ENCODE measurements at regions not wholly inside any gene's neighbourhood (a gene's known extent, or its start where the extent isn't known, plus 50 kb on each side); places are given as distances from the start of the nearest gene placed in this dataset.

DNA sequence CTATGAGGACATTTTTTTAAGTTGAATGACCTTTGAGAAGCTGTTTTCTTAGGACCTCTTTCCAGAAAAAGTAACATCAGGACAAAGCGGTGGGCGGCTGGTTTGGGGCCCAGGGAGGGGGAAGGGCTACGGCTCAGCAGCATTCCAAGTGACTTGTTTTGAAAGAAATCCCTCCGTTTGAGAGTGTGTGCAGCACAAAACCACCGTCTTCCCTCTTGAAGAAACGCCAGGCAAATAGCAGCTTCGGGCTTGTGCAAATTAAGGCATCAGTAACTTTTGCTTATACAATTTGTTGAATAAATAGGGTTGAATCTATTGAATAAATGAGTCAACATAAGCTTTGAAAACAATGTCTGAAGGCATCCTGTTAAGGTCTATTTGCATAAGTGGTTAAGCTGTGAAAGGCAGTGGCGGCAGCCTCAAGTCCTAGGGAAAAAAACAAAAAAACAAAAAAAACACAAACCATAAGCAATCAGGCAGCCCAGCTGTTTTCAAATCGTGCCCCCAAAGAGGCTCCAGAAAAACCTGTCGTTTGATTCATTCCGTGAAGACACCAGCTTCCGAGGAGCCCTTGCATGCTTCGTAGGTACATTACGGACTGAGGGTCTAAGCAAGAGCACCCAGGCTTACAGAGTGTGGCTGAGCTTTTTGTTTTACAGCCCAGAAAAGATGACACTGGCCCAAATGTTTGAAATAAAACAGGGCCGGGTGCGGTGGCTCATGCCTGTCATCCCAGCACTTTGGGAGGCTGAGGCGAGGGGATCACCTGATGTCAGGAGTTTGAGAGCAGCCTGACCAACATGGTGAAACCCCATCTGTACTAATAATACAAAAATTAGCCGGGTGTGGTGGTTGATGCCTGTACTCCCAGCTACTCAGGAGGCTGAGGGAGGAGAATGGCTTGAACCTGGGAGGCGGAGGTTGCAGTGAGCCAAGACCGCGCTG, 103.7 kb downstream of the CRLF2 start (continued):
- TF ChIP-seq EGR1 (IDR thresholded peaks at IDR 0.05; ENCODE audit: borderline replicate concordance, low read depth, low read length): 0 out of 2 replicates have a peak, but pooled peaks have one; percentile 31
- TF ChIP-seq RAD21 (IDR thresholded peaks at IDR 0.05 in 1 of 2, conservative IDR thresholded peaks at IDR 0.05 in 1 of 2; ENCODE audit: low read depth in 2 of 2, low read length in 2 of 2): peak in 1 of 2 experiments; percentile 6; a peak in 1 of 4 replicates
- TF ChIP-seq SUZ12 (IDR thresholded peaks at IDR 0.05; ENCODE audit: low read length): no peak
- TF ChIP-seq ATF3 (IDR thresholded peaks at IDR 0.05; ENCODE audit: insufficient read depth, low read depth, low read length): no peak
- TF ChIP-seq HDAC6 (IDR thresholded peaks at IDR 0.05; ENCODE audit: low read depth, low read length): no peak
- no peak for TF ChIP-seq EZH2 (IDR thresholded peaks at IDR 0.05; ENCODE audit: low read depth, low read length, severe bottlenecking)
- no peak for TF ChIP-seq BACH1 (IDR thresholded peaks at IDR 0.05; ENCODE audit: low read length)
- TF ChIP-seq, protein P1, sequence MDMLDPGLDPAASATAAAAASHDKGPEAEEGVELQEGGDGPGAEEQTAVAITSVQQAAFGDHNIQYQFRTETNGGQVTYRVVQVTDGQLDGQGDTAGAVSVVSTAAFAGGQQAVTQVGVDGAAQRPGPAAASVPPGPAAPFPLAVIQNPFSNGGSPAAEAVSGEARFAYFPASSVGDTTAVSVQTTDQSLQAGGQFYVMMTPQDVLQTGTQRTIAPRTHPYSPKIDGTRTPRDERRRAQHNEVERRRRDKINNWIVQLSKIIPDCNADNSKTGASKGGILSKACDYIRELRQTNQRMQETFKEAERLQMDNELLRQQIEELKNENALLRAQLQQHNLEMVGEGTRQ (IDR thresholded peaks at IDR 0.05; ENCODE audit: low read length): no peak
- no peak for TF ChIP-seq YY1 (IDR thresholded peaks at IDR 0.05; ENCODE audit: low read depth, low read length)
- TF ChIP-seq TAF1 (IDR thresholded peaks at IDR 0.05; ENCODE audit: low read depth, low read length): 0 out of 2 replicates have a peak, but pooled peaks have one; percentile 30
- no peak for TF ChIP-seq CBX8 (IDR thresholded peaks at IDR 0.05; ENCODE audit: borderline replicate concordance, low read depth, low read length)
- no peak for TF ChIP-seq SIX5 (IDR thresholded peaks at IDR 0.05; ENCODE audit: low read depth, low read length)
- no peak for TF ChIP-seq TAF7 (optimal IDR thresholded peaks at IDR 0.05; ENCODE audit: borderline replicate concordance, low read depth, low read length)
- no peak for TF ChIP-seq TCF12 (IDR thresholded peaks at IDR 0.05; ENCODE audit: low read depth, low read length)
- TF ChIP-seq TEAD4 (IDR thresholded peaks at IDR 0.05; ENCODE audit: low read depth, low read length): peak; percentile 63
- no peak for TF ChIP-seq JUN (IDR thresholded peaks at IDR 0.05; ENCODE audit: low read depth, low read length)
- no peak for TF ChIP-seq RFX5 (IDR thresholded peaks at IDR 0.05; ENCODE audit: borderline replicate concordance, low read depth, low read length)
- no peak for TF ChIP-seq GABPA (IDR thresholded peaks at IDR 0.05; ENCODE audit: borderline replicate concordance, insufficient read depth, low read length)
- no peak for TF ChIP-seq RXRA (IDR thresholded peaks at IDR 0.05; ENCODE audit: insufficient read depth, low read depth, low read length)
- no peak for TF ChIP-seq SP4 (IDR thresholded peaks at IDR 0.05; ENCODE audit: low read length)
- TF ChIP-seq EP300 (IDR thresholded peaks at IDR 0.05; ENCODE audit: borderline replicate concordance in 1 of 2, low read depth in 2 of 2, low read length in 2 of 2): no peak
- TF ChIP-seq POU5F1 (IDR thresholded peaks at IDR 0.05; ENCODE audit: low read depth, low read length): no peak

All from H1 (cell line).